ENCODE measurements at regions not wholly inside any gene's neighbourhood (a gene's known extent, or its start where the extent isn't known, plus 50 kb on each side); places are given as distances from the start of the nearest gene placed in this dataset.

GRCh38 chr9:135321580-135321979, 158.0 kb upstream of the PPP1R26 start:
- in situ Hi-C loops (cut with MboI; ENCODE audit: low sequenced_read_pairs) (no loop called here), dilution Hi-C loops (cut with HindIII; ENCODE audit: low sequenced_read_pairs, unreplicated experiment) (no loop called here), intact Hi-C loops (cut with micrococcal nuclease) (no loop called here)
- ChIA-PET POLR2A (ENCODE audit: unreplicated experiment) (no interaction called here), CTCF (no interaction called here)
- Histone ChIP-seq H4K91ac (ENCODE audit: insufficient read depth, low read depth, low read length) (no peak overlapping the region), H3K4me1 (ENCODE audit: control insufficient read depth, insufficient read depth, low read length) (no peaks in the 10 kb centered on the region), H3K18ac (ENCODE audit: low read depth, low read length) (no peak overlapping the region), H3K4me2 (ENCODE audit: low read depth, low read length) (no peak overlapping the region), H4K20me1 (ENCODE audit: insufficient read depth, low read length) (no peaks in the 10 kb centered on the region), H3K27ac (ENCODE audit: insufficient read depth, low read length) (no peak overlapping the region), H3K36me3 (ENCODE audit: control insufficient read depth, insufficient read depth, low read length) (no peaks in the 10 kb centered on the region), H2BK5ac (ENCODE audit: low read depth, low read length, poor library complexity, severe bottlenecking) (no peak overlapping the region), H3K9me3 (ENCODE audit: control insufficient read depth, insufficient read depth, low read length) (peaks cover 9% of the 10 kb centered on the region; the same call in 1 of the 2 replicates), H3K4ac (ENCODE audit: low read depth, low read length) (no peak overlapping the region), H3K9ac (ENCODE audit: low read depth, low read length) (no peak overlapping the region), H3K23ac (ENCODE audit: low read depth, low read length) (no peak overlapping the region), H2BK120ac (ENCODE audit: low read depth, low read length) (no peak overlapping the region), H4K5ac (ENCODE audit: low read depth, low read length) (no peak overlapping the region), H2BK20ac (ENCODE audit: low read depth, low read length) (no peak overlapping the region), H2AK9ac (replicated peaks; ENCODE audit: low read depth, low read length, poor library complexity) (peak overlapping the region; percentile 28), H3K4me3 (ENCODE audit: insufficient read depth, low read depth, low read length) (no peak overlapping the region), H3K79me1 (ENCODE audit: low read depth in 1 of 2, low read length in 2 of 2) (no peaks in the 10 kb centered on the region), H3K14ac (replicated peaks; ENCODE audit: low read depth, low read length) (no peak overlapping the region), H2AK5ac (ENCODE audit: low read depth, low read length) (no peak overlapping the region), H2AFZ (replicated peaks; ENCODE audit: low read length, poor library complexity) (no peak overlapping the region), H4K8ac (ENCODE audit: low read depth in 2 of 2, low read length in 2 of 2) (no peak overlapping the region), H3K27me3 (ENCODE audit: control insufficient read depth, insufficient read depth, low read length) (no peaks in the 10 kb centered on the region), H3K9me1 (ENCODE audit: insufficient read depth, low read length) (no peaks in the 10 kb centered on the region), H3K56ac (ENCODE audit: extremely low read depth, insufficient read depth, low read length) (no peak overlapping the region), H2BK15ac (ENCODE audit: low read depth, low read length) (no peak overlapping the region)
- no TSS peak for BruUV-seq (replicated peaks)
- TF ChIP-seq CHD1 (IDR thresholded peaks at IDR 0.05; ENCODE audit: low read depth, low read length) (no peak), POLR2A (IDR thresholded peaks at IDR 0.05; ENCODE audit: low read depth, low read length) (no peak), RCOR1 (IDR thresholded peaks at IDR 0.05; ENCODE audit: insufficient replicate concordance, low read length) (no peak), RAD21 (IDR thresholded peaks at IDR 0.05; ENCODE audit: low read length) (no peak)
- WGBS, 2 experiments (ENCODE audit: extremely low coverage in 2 of 2, insufficient read length in 1 of 2): no CpG with 5 or more reads among the region's 4 CpGs
- no peak for ATAC-seq (ENCODE audit: low read depth)
- DNase-seq: no peak

Measured in IMR-90 (cell line).